HCT116 (cell line): ENCODE measurements at regions not wholly inside any gene's neighbourhood (a gene's known extent, or its start where the extent isn't known, plus 50 kb on each side); places are given as distances from the start of the nearest gene placed in this dataset.

Source experiments
- CBX3 ChIP-seq: IDR thresholded peaks from 2 replicates; pipeline ENCODE4 v1.6.1; 2012; ENCODE audit warnings: low read depth
- CEBPB ChIP-seq: IDR thresholded peaks from 2 replicates; pipeline ENCODE4 v1.6.1; 2012; ENCODE audit warnings: low read depth
- ELF1 ChIP-seq: IDR thresholded peaks from 2 replicates; pipeline ENCODE4 v1.6.1; 2012; ENCODE audit warnings: low read depth, borderline replicate concordance
- EZH2phosphoT487 ChIP-seq: fragments of 200-600 bp; IDR thresholded peaks from 2 replicates; pipeline ENCODE4 v1.6.1; 2018; ENCODE audit warnings: antibody characterized with exemption, borderline replicate concordance
- POLR2A ChIP-seq: IDR thresholded peaks from 2 replicates; pipeline ENCODE4 v1.7.0; 2011; ENCODE audit warnings: borderline replicate concordance; ENCODE audit not compliant: insufficient read depth, insufficient read length; ENCODE audit errors: extremely low read depth
- POLR2AphosphoS5 ChIP-seq: IDR thresholded peaks from 2 replicates; pipeline ENCODE4 v1.6.1; 2011; ENCODE audit warnings: mild to moderate bottlenecking, low read depth, low read length, moderate library complexity
- RAD21 ChIP-seq: IDR thresholded peaks from 2 replicates; pipeline ENCODE4 v1.6.1; 2012; ENCODE audit warnings: low read depth, mild to moderate bottlenecking
- SIN3A ChIP-seq: IDR thresholded peaks from 2 replicates; pipeline ENCODE4 v1.6.1; 2012; ENCODE audit warnings: low read depth
- ZFX ChIP-seq: fragments of 450-650 bp; IDR thresholded peaks from 2 replicates; pipeline ENCODE4 v1.6.1; 2017
- ZNF274 ChIP-seq: fragments of 200-500 bp; sonication (Bioruptor generic); IDR thresholded peaks from 2 replicates; pipeline ENCODE4 v1.6.1; 2014; ENCODE audit warnings: mild to moderate bottlenecking, low read depth, low read length, inconsistent platforms
- TF ChIP-seq, protein P1 (sequence below), 3 experiments: fragments of 200-600 bp in 1 of 3; sonication (generic) in 1 of 3; IDR thresholded peaks in 2 of 3; conservative IDR thresholded peaks in 1 of 3; 2 replicates each; pipeline ENCODE4 v1.5.1; 2012 to 2017; ENCODE audit warnings: low read depth in 2 of 3, low read length in 2 of 3, antibody characterized with exemption in 1 of 3, borderline replicate concordance in 1 of 3, control low read depth in 1 of 3, mild to moderate bottlenecking in 1 of 3, mixed read lengths in 1 of 3, mixed run types in 1 of 3, moderate library complexity in 1 of 3; ENCODE audit not compliant: insufficient read depth in 1 of 3
- TF ChIP-seq, protein P2 (sequence below): IDR thresholded peaks from 2 replicates; pipeline ENCODE4 v1.6.1; 2011; ENCODE audit warnings: mild to moderate bottlenecking, low read length, moderate library complexity; ENCODE audit not compliant: insufficient replicate concordance; ENCODE audit errors: extremely low read depth
- TF ChIP-seq, protein P3 (sequence below): IDR thresholded peaks from 2 replicates; pipeline ENCODE4 v1.6.1; 2012
- TF ChIP-seq, protein P4 (sequence below): IDR thresholded peaks from 2 replicates; pipeline ENCODE4 v1.6.1; 2012; ENCODE audit warnings: low read depth

DNA sequence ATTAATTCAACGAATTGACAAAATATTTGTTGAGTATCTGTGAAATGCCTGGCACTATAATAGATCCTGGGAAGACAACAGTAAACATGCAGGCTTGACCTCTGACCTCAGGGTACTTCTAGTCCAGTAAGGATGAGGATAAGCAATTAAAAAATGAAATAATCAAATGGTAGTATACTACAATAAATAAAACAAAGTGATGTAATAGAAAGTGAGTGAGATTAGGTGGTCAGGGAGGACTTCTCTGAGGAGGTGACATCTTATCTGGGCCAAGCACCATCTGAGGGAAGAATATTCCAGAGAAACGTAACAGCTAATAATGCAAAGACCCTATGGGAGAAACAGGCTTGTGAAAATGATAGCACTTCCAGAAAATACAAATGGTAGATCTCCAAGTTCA, 50.1 kb upstream of the RHOBTB1 start:
- TF ChIP-seq RAD21 = no peak
- TF ChIP-seq, protein P1, sequence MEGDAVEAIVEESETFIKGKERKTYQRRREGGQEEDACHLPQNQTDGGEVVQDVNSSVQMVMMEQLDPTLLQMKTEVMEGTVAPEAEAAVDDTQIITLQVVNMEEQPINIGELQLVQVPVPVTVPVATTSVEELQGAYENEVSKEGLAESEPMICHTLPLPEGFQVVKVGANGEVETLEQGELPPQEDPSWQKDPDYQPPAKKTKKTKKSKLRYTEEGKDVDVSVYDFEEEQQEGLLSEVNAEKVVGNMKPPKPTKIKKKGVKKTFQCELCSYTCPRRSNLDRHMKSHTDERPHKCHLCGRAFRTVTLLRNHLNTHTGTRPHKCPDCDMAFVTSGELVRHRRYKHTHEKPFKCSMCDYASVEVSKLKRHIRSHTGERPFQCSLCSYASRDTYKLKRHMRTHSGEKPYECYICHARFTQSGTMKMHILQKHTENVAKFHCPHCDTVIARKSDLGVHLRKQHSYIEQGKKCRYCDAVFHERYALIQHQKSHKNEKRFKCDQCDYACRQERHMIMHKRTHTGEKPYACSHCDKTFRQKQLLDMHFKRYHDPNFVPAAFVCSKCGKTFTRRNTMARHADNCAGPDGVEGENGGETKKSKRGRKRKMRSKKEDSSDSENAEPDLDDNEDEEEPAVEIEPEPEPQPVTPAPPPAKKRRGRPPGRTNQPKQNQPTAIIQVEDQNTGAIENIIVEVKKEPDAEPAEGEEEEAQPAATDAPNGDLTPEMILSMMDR (IDR thresholded peaks at IDR 0.05 in 2 of 3, conservative IDR thresholded peaks at IDR 0.05 in 1 of 3; ENCODE audit: borderline replicate concordance in 1 of 3, insufficient read depth in 1 of 3, low read depth in 2 of 3, low read length in 2 of 3) = no peak
- TF ChIP-seq, protein P2, sequence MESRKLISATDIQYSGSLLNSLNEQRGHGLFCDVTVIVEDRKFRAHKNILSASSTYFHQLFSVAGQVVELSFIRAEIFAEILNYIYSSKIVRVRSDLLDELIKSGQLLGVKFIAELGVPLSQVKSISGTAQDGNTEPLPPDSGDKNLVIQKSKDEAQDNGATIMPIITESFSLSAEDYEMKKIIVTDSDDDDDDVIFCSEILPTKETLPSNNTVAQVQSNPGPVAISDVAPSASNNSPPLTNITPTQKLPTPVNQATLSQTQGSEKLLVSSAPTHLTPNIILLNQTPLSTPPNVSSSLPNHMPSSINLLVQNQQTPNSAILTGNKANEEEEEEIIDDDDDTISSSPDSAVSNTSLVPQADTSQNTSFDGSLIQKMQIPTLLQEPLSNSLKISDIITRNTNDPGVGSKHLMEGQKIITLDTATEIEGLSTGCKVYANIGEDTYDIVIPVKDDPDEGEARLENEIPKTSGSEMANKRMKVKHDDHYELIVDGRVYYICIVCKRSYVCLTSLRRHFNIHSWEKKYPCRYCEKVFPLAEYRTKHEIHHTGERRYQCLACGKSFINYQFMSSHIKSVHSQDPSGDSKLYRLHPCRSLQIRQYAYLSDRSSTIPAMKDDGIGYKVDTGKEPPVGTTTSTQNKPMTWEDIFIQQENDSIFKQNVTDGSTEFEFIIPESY = no peak
- TF ChIP-seq, protein P3, sequence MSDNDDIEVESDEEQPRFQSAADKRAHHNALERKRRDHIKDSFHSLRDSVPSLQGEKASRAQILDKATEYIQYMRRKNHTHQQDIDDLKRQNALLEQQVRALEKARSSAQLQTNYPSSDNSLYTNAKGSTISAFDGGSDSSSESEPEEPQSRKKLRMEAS = no peak
- TF ChIP-seq EZH2phosphoT487 = no peak
- no peak for TF ChIP-seq POLR2AphosphoS5
- TF ChIP-seq CEBPB = no peak
- TF ChIP-seq CBX3 = no peak
- TF ChIP-seq ZNF274 = no peak
- TF ChIP-seq ZFX = no peak
- no peak for TF ChIP-seq POLR2A
- TF ChIP-seq SIN3A = no peak
- TF ChIP-seq, protein P4, sequence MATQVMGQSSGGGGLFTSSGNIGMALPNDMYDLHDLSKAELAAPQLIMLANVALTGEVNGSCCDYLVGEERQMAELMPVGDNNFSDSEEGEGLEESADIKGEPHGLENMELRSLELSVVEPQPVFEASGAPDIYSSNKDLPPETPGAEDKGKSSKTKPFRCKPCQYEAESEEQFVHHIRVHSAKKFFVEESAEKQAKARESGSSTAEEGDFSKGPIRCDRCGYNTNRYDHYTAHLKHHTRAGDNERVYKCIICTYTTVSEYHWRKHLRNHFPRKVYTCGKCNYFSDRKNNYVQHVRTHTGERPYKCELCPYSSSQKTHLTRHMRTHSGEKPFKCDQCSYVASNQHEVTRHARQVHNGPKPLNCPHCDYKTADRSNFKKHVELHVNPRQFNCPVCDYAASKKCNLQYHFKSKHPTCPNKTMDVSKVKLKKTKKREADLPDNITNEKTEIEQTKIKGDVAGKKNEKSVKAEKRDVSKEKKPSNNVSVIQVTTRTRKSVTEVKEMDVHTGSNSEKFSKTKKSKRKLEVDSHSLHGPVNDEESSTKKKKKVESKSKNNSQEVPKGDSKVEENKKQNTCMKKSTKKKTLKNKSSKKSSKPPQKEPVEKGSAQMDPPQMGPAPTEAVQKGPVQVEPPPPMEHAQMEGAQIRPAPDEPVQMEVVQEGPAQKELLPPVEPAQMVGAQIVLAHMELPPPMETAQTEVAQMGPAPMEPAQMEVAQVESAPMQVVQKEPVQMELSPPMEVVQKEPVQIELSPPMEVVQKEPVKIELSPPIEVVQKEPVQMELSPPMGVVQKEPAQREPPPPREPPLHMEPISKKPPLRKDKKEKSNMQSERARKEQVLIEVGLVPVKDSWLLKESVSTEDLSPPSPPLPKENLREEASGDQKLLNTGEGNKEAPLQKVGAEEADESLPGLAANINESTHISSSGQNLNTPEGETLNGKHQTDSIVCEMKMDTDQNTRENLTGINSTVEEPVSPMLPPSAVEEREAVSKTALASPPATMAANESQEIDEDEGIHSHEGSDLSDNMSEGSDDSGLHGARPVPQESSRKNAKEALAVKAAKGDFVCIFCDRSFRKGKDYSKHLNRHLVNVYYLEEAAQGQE = no peak
- TF ChIP-seq ELF1 = no peak
